RWPE2 (cell line): ENCODE measurements at regions not wholly inside any gene's neighbourhood (a gene's known extent, or its start where the extent isn't known, plus 50 kb on each side); places are given as distances from the start of the nearest gene placed in this dataset.

Experiments
- ATAC-seq: fragments of 200-7000 bp; cut with Tn5 transposase; 3 replicates; pipeline ENCODE4 v1.9.1; 2021; ENCODE audit warnings: low read depth
- DNase-seq: peaks from one replicate; pipeline ENCODE4 v3.0.0-alpha.2; 2020; ENCODE audit warnings: low spot score
- H3K27ac ChIP-seq: fragments of 450-650 bp; 2 replicates; pipeline ENCODE4 v1.5.1; 2017; ENCODE audit warnings: mild to moderate bottlenecking; ENCODE audit not compliant: poor library complexity, severe bottlenecking
- H3K27me3 ChIP-seq: fragments of 250-450 bp; sonication (Bioruptor Pico); 2 replicates; pipeline ENCODE4 v1.5.1; 2021; ENCODE audit warnings: mild to moderate bottlenecking, moderate library complexity; ENCODE audit not compliant: insufficient read depth, poor library complexity, severe bottlenecking
- H3K36me3 ChIP-seq: fragments of 250-450 bp; sonication (Bioruptor Pico); 2 replicates; pipeline ENCODE4 v1.5.1; 2020; ENCODE audit warnings: low read depth, mild to moderate bottlenecking, moderate library complexity
- H3K4me1 ChIP-seq: fragments of 250-450 bp; sonication (Bioruptor Pico); 2 replicates; pipeline ENCODE4 v1.5.1; 2021; ENCODE audit warnings: mild to moderate bottlenecking, moderate library complexity; ENCODE audit not compliant: insufficient read depth, poor library complexity, severe bottlenecking
- H3K4me3 ChIP-seq: fragments of 250-450 bp; sonication (Bioruptor Pico); 2 replicates; pipeline ENCODE4 v1.5.1; 2021; ENCODE audit warnings: mild to moderate bottlenecking, moderate library complexity; ENCODE audit not compliant: severe bottlenecking
- H3K9me3 ChIP-seq: fragments of 250-450 bp; sonication (Bioruptor Pico); 2 replicates; pipeline ENCODE4 v1.5.1; 2021; ENCODE audit warnings: mild to moderate bottlenecking, moderate library complexity; ENCODE audit not compliant: severe bottlenecking
- CTCF ChIP-seq: fragments of 450-650 bp; IDR thresholded peaks from one replicate; pipeline ENCODE4 v1.5.1; 2017; ENCODE audit warnings: mild to moderate bottlenecking, moderate library complexity; ENCODE audit not compliant: poor library complexity, severe bottlenecking

GRCh38 chr1:165075725-165076370 lies 280.7 kb downstream of the LMX1A start:
- peak; percentile 55 for TF ChIP-seq CTCF
- Histone ChIP-seq H3K4me3 (no peak overlapping the region), H3K36me3 (no peaks in the 10 kb centered on the region), H3K27me3 (no peaks in the 10 kb centered on the region), H3K27ac (no peak overlapping the region), H3K4me1 (no peaks in the 10 kb centered on the region), H3K9me3 (no peaks in the 10 kb centered on the region)
- DNase-seq (no peak), ATAC-seq (peak; percentile 64; the same call in 2 of the 3 replicates)

GRCh38 chr1:165073185-165074007 lies 283.1 kb downstream of the LMX1A start:
- H3K27me3 ChIP-seq: no peaks in the 10 kb centered on the region
- DNase-seq (no peak), ATAC-seq (peak; percentile 76)
- H3K4me3 ChIP-seq: no peak overlapping the region
- peak; percentile 83 for TF ChIP-seq CTCF
- no peaks in the 10 kb centered on the region for H3K36me3 ChIP-seq
- no peak overlapping the region for H3K27ac ChIP-seq
- no peaks in the 10 kb centered on the region for H3K4me1 ChIP-seq
- H3K9me3 ChIP-seq: no peaks in the 10 kb centered on the region

GRCh38 chr1:165070675-165071074 lies 285.8 kb downstream of the LMX1A start:
- no peaks in the 10 kb centered on the region for H3K4me1 ChIP-seq
- TF ChIP-seq CTCF: no peak
- no peaks in the 10 kb centered on the region for H3K27me3 ChIP-seq
- H3K4me3 ChIP-seq: no peak overlapping the region
- no peaks in the 10 kb centered on the region for H3K36me3 ChIP-seq
- DNase-seq (no peak), ATAC-seq (no peak)
- H3K9me3 ChIP-seq: no peaks in the 10 kb centered on the region
- no peak overlapping the region for H3K27ac ChIP-seq

- Histone ChIP-seq H3K4me3 (no peak overlapping the region), H3K36me3 (no peaks in the 10 kb centered on the region), H3K9me3 (no peaks in the 10 kb centered on the region), H3K27me3 (no peaks in the 10 kb centered on the region), H3K4me1 (no peaks in the 10 kb centered on the region), H3K27ac (no peak overlapping the region)
- no peak for ATAC-seq
- TF ChIP-seq CTCF: no peak
- DNase-seq: no peak
Measured at GRCh38 chr1:165069829-165070228, 286.7 kb downstream of the LMX1A start.

- Histone ChIP-seq H3K36me3 (no peaks in the 10 kb centered on the region), H3K4me3 (no peak overlapping the region), H3K4me1 (no peaks in the 10 kb centered on the region), H3K27ac (no peak overlapping the region), H3K9me3 (no peaks in the 10 kb centered on the region), H3K27me3 (no peaks in the 10 kb centered on the region)
- ATAC-seq (no peak), DNase-seq (no peak)
- TF ChIP-seq CTCF: no peak
Measured at GRCh38 chr1:165068741-165069140, 287.8 kb downstream of the LMX1A start.
